Lung (tissue), 11 donors: ENCODE measurements at regions not wholly inside any gene's neighbourhood (a gene's known extent, or its start where the extent isn't known, plus 50 kb on each side); places are given as distances from the start of the nearest gene placed in this dataset.
"Not testable (repeated sequence)": the region's sequence is repeated elsewhere in the genome, so short reads cannot be mapped to it uniquely, and the experiment has no call there.

Source experiments
- ATAC-seq: fragments of 200-7000 bp; cut with Tn5 transposase; one replicate; pipeline ENCODE4 v1.9.1; 2020; ENCODE audit warnings: moderate number of reproducible peaks; ENCODE audit not compliant: insufficient read depth, low FRiP score
- DNase-seq, 3 donors: peaks; one replicate each; pipeline ENCODE4 v3.0.0-alpha.2; 2013 to 2017
- H3K27ac ChIP-seq, 2 donors: one replicate each; pipeline ENCODE4 v1.5.1; 2013; ENCODE audit warnings: mild to moderate bottlenecking in 2 of 2, moderate library complexity in 2 of 2, control low read depth in 1 of 2, inconsistent platforms in 1 of 2, low read depth in 1 of 2, low read length in 1 of 2
- H3K27me3 ChIP-seq, 3 donors: one replicate each; pipeline ENCODE4 v1.5.1; 2013; ENCODE audit warnings: low read length in 2 of 3; ENCODE audit not compliant: control insufficient read depth in 3 of 3, insufficient read depth in 3 of 3
- H3K36me3 ChIP-seq, 4 donors: one replicate each; pipeline ENCODE4 v1.5.1; 2013; ENCODE audit warnings: low read length in 4 of 4, mild to moderate bottlenecking in 1 of 4, moderate library complexity in 1 of 4; ENCODE audit not compliant: control insufficient read depth in 4 of 4, insufficient read depth in 4 of 4
- H3K4me1 ChIP-seq, 5 donors: one replicate each; pipeline ENCODE4 v1.5.1; 2013; ENCODE audit warnings: low read length in 5 of 5, mild to moderate bottlenecking in 2 of 5, moderate library complexity in 1 of 5; ENCODE audit not compliant: control insufficient read depth in 5 of 5, insufficient read depth in 5 of 5
- H3K4me3 ChIP-seq: one replicate; pipeline ENCODE4 v1.5.1; 2013; ENCODE audit warnings: mild to moderate bottlenecking, control low read depth, moderate library complexity
- H3K9ac ChIP-seq, 2 donors: one replicate each; pipeline ENCODE4 v1.5.1; 2013; ENCODE audit warnings: low read length in 2 of 2, control low read depth in 1 of 2; ENCODE audit not compliant: insufficient read depth in 1 of 2
- H3K9me3 ChIP-seq, 4 donors: one replicate each; pipeline ENCODE4 v1.5.1; 2013; ENCODE audit warnings: low read length in 3 of 4, mild to moderate bottlenecking in 1 of 4, moderate library complexity in 1 of 4; ENCODE audit not compliant: control insufficient read depth in 4 of 4, insufficient read depth in 3 of 4
- WGBS, 2 donors: extraction: QIAGEN DNeasy Blood & Tissue Kit; methylation state at CpG; one replicate each; pipeline ENCODE4 v1.1.7; 2013; 5-methylcytosine and 5-hydroxymethylcytosine counted together
- TF ChIP-seq, protein P1 (sequence below): IDR thresholded peaks from 2 replicates; pipeline ENCODE4 v1.5.1; 2012; ENCODE audit warnings: mild to moderate bottlenecking; ENCODE audit errors: control extremely low read depth, extremely low read depth
- donor health status: control.
- donor health status: control.
- donor health status: Bipolar disorder and iron deficiency.
- donor health status: healthy.
- donor health status: DM: yes; HTN: yes; CAD: no.

DNA sequence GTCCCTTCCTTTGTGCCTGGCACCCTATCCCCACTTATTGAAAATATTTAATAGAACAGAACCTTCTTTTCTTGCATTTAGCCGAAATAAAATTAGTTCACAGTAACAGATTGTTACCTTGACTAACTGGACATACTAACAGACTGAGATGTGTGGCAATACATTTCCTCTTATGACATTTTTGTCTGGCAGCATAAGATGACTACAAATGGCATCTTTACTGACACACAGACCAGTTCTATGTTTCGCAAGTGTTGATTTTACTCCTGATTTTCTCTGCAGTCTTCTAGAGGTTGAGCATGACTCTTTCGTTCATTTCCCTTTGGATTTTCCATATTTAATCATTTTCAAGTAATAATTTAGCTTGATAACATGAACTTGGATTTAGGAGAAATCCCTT lies 474.6 kb downstream of the CBLN4 start:
- Histone ChIP-seq H3K9ac (no peak overlapping the region), H3K27ac (no peak overlapping the region), H3K9me3 (no peaks in the 10 kb centered on the region), H3K36me3 (no peaks in the 10 kb centered on the region), H3K27me3 (no peaks in the 10 kb centered on the region), H3K4me1 (peaks cover 0 to 5% (median 0%) of the 10 kb centered on the region in 5 donors), H3K4me3 (no peak overlapping the region)
- DNase-seq (no peak), ATAC-seq (no peak)
- 76 to 87% methylated on average over 3 of the region's 3 CpGs for WGBS, 2 donors
- TF ChIP-seq, protein P1, sequence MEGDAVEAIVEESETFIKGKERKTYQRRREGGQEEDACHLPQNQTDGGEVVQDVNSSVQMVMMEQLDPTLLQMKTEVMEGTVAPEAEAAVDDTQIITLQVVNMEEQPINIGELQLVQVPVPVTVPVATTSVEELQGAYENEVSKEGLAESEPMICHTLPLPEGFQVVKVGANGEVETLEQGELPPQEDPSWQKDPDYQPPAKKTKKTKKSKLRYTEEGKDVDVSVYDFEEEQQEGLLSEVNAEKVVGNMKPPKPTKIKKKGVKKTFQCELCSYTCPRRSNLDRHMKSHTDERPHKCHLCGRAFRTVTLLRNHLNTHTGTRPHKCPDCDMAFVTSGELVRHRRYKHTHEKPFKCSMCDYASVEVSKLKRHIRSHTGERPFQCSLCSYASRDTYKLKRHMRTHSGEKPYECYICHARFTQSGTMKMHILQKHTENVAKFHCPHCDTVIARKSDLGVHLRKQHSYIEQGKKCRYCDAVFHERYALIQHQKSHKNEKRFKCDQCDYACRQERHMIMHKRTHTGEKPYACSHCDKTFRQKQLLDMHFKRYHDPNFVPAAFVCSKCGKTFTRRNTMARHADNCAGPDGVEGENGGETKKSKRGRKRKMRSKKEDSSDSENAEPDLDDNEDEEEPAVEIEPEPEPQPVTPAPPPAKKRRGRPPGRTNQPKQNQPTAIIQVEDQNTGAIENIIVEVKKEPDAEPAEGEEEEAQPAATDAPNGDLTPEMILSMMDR: no peak

DNA sequence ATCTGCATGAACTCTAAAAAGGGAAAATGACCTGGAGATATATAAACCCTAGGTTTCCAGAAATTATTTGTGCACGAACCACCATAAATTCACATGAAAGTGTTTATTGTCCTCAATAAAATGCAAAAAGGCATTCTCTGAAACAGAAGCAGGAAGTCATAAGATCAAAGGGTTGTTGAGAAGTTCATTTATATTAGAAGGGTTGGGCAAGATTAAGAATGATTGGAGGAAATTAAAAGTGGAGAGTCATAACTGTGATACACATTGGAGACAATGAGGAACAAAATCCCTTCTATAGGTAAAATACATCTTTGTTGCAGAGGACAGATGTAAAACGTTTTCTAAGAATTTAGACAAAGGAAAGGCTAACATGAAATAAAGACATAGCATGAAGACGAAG lies 476.8 kb downstream of the CBLN4 start:
- H3K4me3 ChIP-seq: no peak overlapping the region
- TF ChIP-seq, protein P1: no peak
- no peak overlapping the region for H3K27ac ChIP-seq
- no peaks in the 10 kb centered on the region for H3K9me3 ChIP-seq
- DNase-seq (no peak), ATAC-seq (no peak)
- 56% methylated on average over 3 of the region's 3 CpGs for WGBS, 2 donors
- H3K4me1 ChIP-seq: no peaks in the 10 kb centered on the region
- H3K36me3 ChIP-seq: no peaks in the 10 kb centered on the region
- H3K9ac ChIP-seq: no peak overlapping the region
- no peaks in the 10 kb centered on the region for H3K27me3 ChIP-seq

DNA sequence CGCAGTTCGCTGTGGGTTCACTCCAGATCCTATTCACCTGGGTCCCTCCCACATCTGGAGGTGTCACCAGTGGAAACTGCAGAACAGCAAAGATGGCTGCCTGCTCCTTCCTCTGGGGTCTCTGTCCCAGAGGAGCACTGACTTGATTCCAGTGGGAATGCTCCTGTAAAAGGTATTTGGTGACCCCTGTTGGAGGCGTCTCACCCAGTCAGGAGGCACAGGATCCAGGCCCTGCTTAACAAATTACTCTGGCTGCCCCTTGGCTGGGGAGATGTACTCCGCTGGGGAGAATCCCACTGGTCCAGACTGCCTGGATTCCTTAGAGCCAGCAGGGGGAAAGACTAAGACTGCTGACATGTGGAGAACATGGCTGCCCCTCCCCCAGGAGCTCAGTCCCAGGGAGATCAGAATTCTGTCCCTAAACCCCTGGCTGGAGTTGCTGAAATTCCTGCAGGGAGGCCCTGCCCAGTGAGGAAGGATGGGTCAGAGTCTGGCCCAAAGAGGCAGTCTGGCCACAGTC lies 483.0 kb downstream of the CBLN4 start:
- TF ChIP-seq, protein P1: no peak
- Histone ChIP-seq H3K4me1 (no peaks in the 10 kb centered on the region), H3K27ac (no peak overlapping the region), H3K4me3 (no peak overlapping the region), H3K27me3 (no peaks in the 10 kb centered on the region), H3K9ac (no peak overlapping the region), H3K36me3 (no peaks in the 10 kb centered on the region), H3K9me3 (no peaks in the 10 kb centered on the region)
- WGBS, 2 donors: 80 to 97% methylated on average over 4 of the region's 4 CpGs
- DNase-seq (no peak), ATAC-seq (no peak)

DNA sequence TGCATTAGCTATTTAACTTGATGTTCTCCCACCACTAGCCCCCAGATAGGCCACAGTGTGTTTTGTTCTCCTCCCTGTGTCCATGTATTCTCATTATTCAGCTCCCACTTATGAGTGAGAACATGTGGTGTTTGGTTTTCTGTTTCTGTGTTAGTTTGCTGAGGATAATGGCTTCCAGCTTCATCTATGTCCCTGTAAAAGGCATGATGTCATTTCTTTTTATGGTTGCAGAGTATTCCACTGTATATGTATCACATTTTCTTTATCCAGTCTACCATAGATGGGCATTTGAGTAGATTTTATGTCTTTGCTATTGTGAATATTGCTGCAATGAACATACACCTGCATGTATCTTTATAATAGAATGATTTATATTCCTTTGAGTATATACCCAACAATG lies 487.7 kb downstream of the CBLN4 start:
- not testable (repeated sequence) for H3K4me1 ChIP-seq, DNase-seq, H3K9ac ChIP-seq, H3K9me3 ChIP-seq, H3K4me3 ChIP-seq, ATAC-seq, H3K27ac ChIP-seq, H3K27me3 ChIP-seq, H3K36me3 ChIP-seq
